SK-N-SH treated with all-trans-retinoic acid at 6 μM for 48 hours (cell line): ENCODE measurements at regions not wholly inside any gene's neighbourhood (a gene's known extent, or its start where the extent isn't known, plus 50 kb on each side); places are given as distances from the start of the nearest gene placed in this dataset.
"Not testable (repeated sequence)": the region's sequence is repeated elsewhere in the genome, so short reads cannot be mapped to it uniquely, and the experiment has no call there.

Experiments
- ATAC-seq: fragments of 200-7000 bp; cut with Tn5 transposase; 3 replicates; pipeline ENCODE4 v1.9.1; 2020; ENCODE audit warnings: mild to moderate bottlenecking, moderate library complexity
- BACH2 ChIP-seq: fragments of 250-450 bp; sonication (Bioruptor Pico); IDR thresholded peaks from 2 replicates; pipeline ENCODE4 v1.9.0; 2021; ENCODE audit warnings: mild to moderate bottlenecking, borderline replicate concordance
- CSDC2 ChIP-seq: fragments of 250-450 bp; sonication (Bioruptor Pico); IDR thresholded peaks from 2 replicates; pipeline ENCODE4 v1.5.0; 2020; ENCODE audit warnings: mild to moderate bottlenecking, moderate library complexity
- ESRRG ChIP-seq: fragments of 250-450 bp; sonication (Bioruptor Pico); IDR thresholded peaks from 2 replicates; pipeline ENCODE4 v1.6.1; 2021; ENCODE audit warnings: mild to moderate bottlenecking
- GLIS3 ChIP-seq: fragments of 250-450 bp; sonication (Bioruptor Pico); IDR thresholded peaks from 2 replicates; pipeline ENCODE4 v1.5.0; 2020; ENCODE audit warnings: mild to moderate bottlenecking, moderate library complexity
- OSR1 ChIP-seq: fragments of 250-450 bp; sonication (Bioruptor Pico); IDR thresholded peaks from 2 replicates; pipeline ENCODE4 v1.8.0; 2022; ENCODE audit warnings: moderate library complexity, mild to moderate bottlenecking, inconsistent platforms
- PATZ1 ChIP-seq: fragments of 250-450 bp; sonication (Bioruptor Pico); IDR thresholded peaks from 2 replicates; pipeline ENCODE4 v1.8.0; 2020; ENCODE audit warnings: mild to moderate bottlenecking, moderate library complexity, borderline replicate concordance
- PPARA ChIP-seq: fragments of 250-450 bp; sonication (Bioruptor Pico); IDR thresholded peaks from 2 replicates; pipeline ENCODE4 v1.5.0; 2020; ENCODE audit warnings: mild to moderate bottlenecking, borderline replicate concordance
- SNAI2 ChIP-seq: fragments of 250-450 bp; sonication (Bioruptor Pico); IDR thresholded peaks from 2 replicates; pipeline ENCODE4 v1.5.0; 2020; ENCODE audit warnings: mild to moderate bottlenecking, moderate library complexity
- TCF4 ChIP-seq: fragments of 250-450 bp; sonication (Bioruptor Pico); IDR thresholded peaks from 2 replicates; pipeline ENCODE4 v1.8.0; 2021; ENCODE audit warnings: mild to moderate bottlenecking, moderate library complexity, borderline replicate concordance
- TOX ChIP-seq: fragments of 250-450 bp; sonication (Bioruptor Pico); IDR thresholded peaks from 2 replicates; pipeline ENCODE4 v1.8.0; 2021; ENCODE audit warnings: mild to moderate bottlenecking, moderate library complexity, borderline replicate concordance
- TSHZ2 ChIP-seq: fragments of 250-450 bp; sonication (Bioruptor Pico); IDR thresholded peaks from 2 replicates; pipeline ENCODE4 v1.5.0; 2020; ENCODE audit warnings: mild to moderate bottlenecking, moderate library complexity
- ZC3H10 ChIP-seq: fragments of 250-450 bp; sonication (Bioruptor Pico); IDR thresholded peaks from 2 replicates; pipeline ENCODE4 v1.5.1; 2021; ENCODE audit warnings: mild to moderate bottlenecking, moderate library complexity
- ZFP3 ChIP-seq: fragments of 250-450 bp; sonication (Bioruptor Pico); IDR thresholded peaks from 2 replicates; pipeline ENCODE4 v1.5.0; 2020; ENCODE audit warnings: mild to moderate bottlenecking, moderate library complexity
- ZFP30 ChIP-seq: fragments of 450-650 bp; formaldehyde crosslinking; IDR thresholded peaks from 2 replicates; pipeline ENCODE4 v1.5.0; 2022; ENCODE audit warnings: mild to moderate bottlenecking, moderate library complexity
- ZNF565 ChIP-seq: fragments of 450-650 bp; formaldehyde crosslinking; conservative IDR thresholded peaks from 2 replicates; pipeline ENCODE4 v1.5.0; 2020; ENCODE audit warnings: low read depth, mild to moderate bottlenecking, moderate library complexity
- ZNF70 ChIP-seq: fragments of 450-650 bp; formaldehyde crosslinking; IDR thresholded peaks from 2 replicates; pipeline ENCODE4 v1.5.0; 2020; ENCODE audit warnings: mild to moderate bottlenecking, moderate library complexity
- ZNF8 ChIP-seq: fragments of 450-650 bp; formaldehyde crosslinking; IDR thresholded peaks from 2 replicates; pipeline ENCODE4 v1.5.0; 2020; ENCODE audit warnings: mild to moderate bottlenecking, moderate library complexity
- TF ChIP-seq, protein P1 (sequence below): fragments of 250-450 bp; sonication (Bioruptor Pico); IDR thresholded peaks from 2 replicates; pipeline ENCODE4 v1.8.0; 2021; ENCODE audit warnings: low read depth, mild to moderate bottlenecking, moderate library complexity, borderline replicate concordance
- TF ChIP-seq, protein P2 (sequence below): fragments of 250-450 bp; sonication (Bioruptor Pico); IDR thresholded peaks from 2 replicates; pipeline ENCODE4 v1.5.1; 2021; ENCODE audit warnings: mild to moderate bottlenecking, moderate library complexity

- no peak for ATAC-seq
Measured at GRCh38 chr7:97313900-97314299, 196.4 kb downstream of the SDHAF3 start.

GRCh38 chr7:97317575-97317974 lies 200.1 kb downstream of the SDHAF3 start:
- TF ChIP-seq ZFP3 (CRISPR knock-in tag) (no peak), TOX (CRISPR knock-in tag) (no peak), OSR1 (CRISPR knock-in tag) (no peak), PPARA (CRISPR knock-in tag) (no peak), GLIS3 (CRISPR knock-in tag) (no peak), ESRRG (CRISPR knock-in tag) (no peak), ZNF565 (CRISPR knock-in tag) (no peak), SNAI2 (CRISPR knock-in tag) (no peak), ZNF70 (CRISPR knock-in tag) (no peak), PATZ1 (CRISPR knock-in tag) (no peak)
- TF ChIP-seq, all 23 proteins: peak for 0
- ATAC-seq: no peak

More at GRCh38 chr7:97313900-97314299, 196.4 kb downstream of the SDHAF3 start:
- TF ChIP-seq BACH2 (CRISPR knock-in tag) (no peak), ZNF8 (CRISPR knock-in tag) (no peak), TCF4 (CRISPR knock-in tag) (no peak), TOX (CRISPR knock-in tag) (no peak), ZC3H10 (CRISPR knock-in tag) (no peak), ZFP30 (no peak), TSHZ2 (CRISPR knock-in tag) (no peak), CSDC2 (CRISPR knock-in tag) (no peak), GLIS3 (CRISPR knock-in tag) (no peak), OSR1 (CRISPR knock-in tag) (no peak)

DNA sequence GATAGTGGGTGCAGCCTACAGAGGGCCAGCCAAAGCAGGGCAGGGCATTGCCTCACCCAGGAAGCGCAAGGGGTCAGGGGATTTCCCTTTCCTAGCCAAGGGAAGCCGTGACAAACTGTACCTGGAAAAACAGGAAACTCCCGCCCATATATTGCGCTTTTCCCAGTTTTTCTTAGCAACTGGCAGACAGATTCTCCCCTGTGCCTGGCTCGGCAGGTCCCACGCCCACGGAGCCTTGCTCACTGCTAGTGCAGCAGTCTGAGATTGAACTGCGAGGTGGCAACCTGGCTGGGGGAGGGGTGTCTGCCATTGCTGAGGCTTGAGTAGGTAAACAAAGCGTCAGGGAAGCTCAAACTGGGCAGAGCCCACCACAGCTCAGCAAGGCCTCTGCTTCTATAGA lies 212.4 kb downstream of the SDHAF3 start:
- not testable (repeated sequence) for ATAC-seq

DNA sequence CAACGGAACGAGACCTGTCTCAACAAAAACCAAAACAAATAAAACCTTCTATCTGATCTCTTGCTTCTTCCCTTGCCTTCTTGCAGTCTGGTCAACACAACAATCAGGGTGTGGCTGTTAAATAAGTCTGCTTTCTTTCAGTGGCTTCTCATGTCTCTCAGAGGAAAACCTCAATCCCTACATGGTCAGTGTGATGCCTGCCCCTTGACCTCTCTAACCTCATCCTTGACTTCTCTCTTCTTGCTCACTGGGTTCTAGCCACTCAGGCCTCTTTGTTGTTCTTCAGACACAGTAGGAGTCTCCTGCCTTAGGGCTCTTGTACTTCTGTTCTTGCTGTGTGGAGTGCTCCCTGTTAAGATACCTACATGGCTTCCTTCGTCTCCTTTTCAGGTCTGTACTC lies 220.4 kb downstream of the SDHAF3 start:
- no peak for ATAC-seq
- TF ChIP-seq PATZ1 (CRISPR knock-in tag): no peak
- TF ChIP-seq TCF4 (CRISPR knock-in tag): no peak
- no peak for TF ChIP-seq TSHZ2 (CRISPR knock-in tag)
- no peak for TF ChIP-seq ZFP3 (CRISPR knock-in tag)
- no peak for TF ChIP-seq ZC3H10 (CRISPR knock-in tag)
- no peak for TF ChIP-seq ESRRG (CRISPR knock-in tag)
- TF ChIP-seq, protein P1, sequence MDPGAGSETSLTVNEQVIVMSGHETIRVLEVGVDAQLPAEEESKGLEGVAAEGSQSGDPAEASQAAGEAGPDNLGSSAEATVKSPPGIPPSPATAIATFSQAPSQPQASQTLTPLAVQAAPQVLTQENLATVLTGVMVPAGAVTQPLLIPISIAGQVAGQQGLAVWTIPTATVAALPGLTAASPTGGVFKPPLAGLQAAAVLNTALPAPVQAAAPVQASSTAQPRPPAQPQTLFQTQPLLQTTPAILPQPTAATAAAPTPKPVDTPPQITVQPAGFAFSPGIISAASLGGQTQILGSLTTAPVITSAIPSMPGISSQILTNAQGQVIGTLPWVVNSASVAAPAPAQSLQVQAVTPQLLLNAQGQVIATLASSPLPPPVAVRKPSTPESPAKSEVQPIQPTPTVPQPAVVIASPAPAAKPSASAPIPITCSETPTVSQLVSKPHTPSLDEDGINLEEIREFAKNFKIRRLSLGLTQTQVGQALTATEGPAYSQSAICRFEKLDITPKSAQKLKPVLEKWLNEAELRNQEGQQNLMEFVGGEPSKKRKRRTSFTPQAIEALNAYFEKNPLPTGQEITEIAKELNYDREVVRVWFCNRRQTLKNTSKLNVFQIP (CRISPR knock-in tag): no peak
- TF ChIP-seq CSDC2 (CRISPR knock-in tag): no peak
- TF ChIP-seq PPARA (CRISPR knock-in tag): no peak
- TF ChIP-seq BACH2 (CRISPR knock-in tag): no peak
- TF ChIP-seq ZFP30: no peak
- TF ChIP-seq, protein P2, sequence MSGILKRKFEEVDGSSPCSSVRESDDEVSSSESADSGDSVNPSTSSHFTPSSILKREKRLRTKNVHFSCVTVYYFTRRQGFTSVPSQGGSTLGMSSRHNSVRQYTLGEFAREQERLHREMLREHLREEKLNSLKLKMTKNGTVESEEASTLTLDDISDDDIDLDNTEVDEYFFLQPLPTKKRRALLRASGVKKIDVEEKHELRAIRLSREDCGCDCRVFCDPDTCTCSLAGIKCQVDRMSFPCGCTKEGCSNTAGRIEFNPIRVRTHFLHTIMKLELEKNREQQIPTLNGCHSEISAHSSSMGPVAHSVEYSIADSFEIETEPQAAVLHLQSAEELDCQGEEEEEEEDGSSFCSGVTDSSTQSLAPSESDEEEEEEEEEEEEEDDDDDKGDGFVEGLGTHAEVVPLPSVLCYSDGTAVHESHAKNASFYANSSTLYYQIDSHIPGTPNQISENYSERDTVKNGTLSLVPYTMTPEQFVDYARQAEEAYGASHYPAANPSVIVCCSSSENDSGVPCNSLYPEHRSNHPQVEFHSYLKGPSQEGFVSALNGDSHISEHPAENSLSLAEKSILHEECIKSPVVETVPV: no peak
